Adrenal gland (tissue), 5 donors: ENCODE measurements at regions not wholly inside any gene's neighbourhood (a gene's known extent, or its start where the extent isn't known, plus 50 kb on each side); places are given as distances from the start of the nearest gene placed in this dataset.

Experiments used
- POLR2A ChIP-seq, 2 donors: fragments of 450-650 bp; IDR thresholded peaks; one replicate each; pipeline ENCODE4 v1.6.1; 2017; ENCODE audit warnings: antibody characterized with exemption in 2 of 2, mild to moderate bottlenecking in 2 of 2, moderate library complexity in 1 of 2
- TF ChIP-seq, protein P1 (sequence below), 6 experiments: fragments of 450-650 bp in 4 of 6; fragments of 200-600 bp in 2 of 6; sonication (generic) in 1 of 6; IDR thresholded peaks; 1 replicate in 5 of 6; 2 replicates in 1 of 6; pipeline versions ENCODE4 v1.5.1 to v1.8.0; 2016 to 2021; ENCODE audit warnings: antibody characterized with exemption in 6 of 6, mild to moderate bottlenecking in 2 of 6, moderate library complexity in 1 of 6
- donor health status: DM: no; HTN: no; CAD: no.

DNA sequence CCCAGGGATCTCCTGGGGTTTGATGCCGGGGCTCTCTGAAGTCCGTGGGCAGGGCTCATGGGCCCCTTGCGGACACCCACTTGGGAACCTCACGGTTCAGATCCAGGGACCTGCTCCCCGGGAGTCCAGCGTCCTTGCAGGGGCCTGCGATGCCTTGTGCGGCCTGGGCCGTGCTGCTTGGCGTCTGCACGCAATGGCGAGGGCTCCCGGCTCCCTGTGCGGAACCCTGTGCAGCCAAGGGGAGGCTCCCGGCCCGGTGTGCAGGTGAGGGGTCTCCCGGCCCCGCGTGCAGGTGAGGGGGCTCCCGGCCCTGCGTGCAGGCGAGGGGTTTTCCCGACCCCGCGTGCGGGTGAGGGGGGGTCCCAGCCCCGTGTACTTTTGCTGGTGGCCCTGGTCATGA, 146.7 kb downstream of the DNAJB6 start:
- TF ChIP-seq, protein P1, sequence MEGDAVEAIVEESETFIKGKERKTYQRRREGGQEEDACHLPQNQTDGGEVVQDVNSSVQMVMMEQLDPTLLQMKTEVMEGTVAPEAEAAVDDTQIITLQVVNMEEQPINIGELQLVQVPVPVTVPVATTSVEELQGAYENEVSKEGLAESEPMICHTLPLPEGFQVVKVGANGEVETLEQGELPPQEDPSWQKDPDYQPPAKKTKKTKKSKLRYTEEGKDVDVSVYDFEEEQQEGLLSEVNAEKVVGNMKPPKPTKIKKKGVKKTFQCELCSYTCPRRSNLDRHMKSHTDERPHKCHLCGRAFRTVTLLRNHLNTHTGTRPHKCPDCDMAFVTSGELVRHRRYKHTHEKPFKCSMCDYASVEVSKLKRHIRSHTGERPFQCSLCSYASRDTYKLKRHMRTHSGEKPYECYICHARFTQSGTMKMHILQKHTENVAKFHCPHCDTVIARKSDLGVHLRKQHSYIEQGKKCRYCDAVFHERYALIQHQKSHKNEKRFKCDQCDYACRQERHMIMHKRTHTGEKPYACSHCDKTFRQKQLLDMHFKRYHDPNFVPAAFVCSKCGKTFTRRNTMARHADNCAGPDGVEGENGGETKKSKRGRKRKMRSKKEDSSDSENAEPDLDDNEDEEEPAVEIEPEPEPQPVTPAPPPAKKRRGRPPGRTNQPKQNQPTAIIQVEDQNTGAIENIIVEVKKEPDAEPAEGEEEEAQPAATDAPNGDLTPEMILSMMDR (IDR thresholded peaks at IDR 0.05) = no peak
- no peak for TF ChIP-seq POLR2A (IDR thresholded peaks at IDR 0.05)
